ENCODE measurements at regions not wholly inside any gene's neighbourhood (a gene's known extent, or its start where the extent isn't known, plus 50 kb on each side); places are given as distances from the start of the nearest gene placed in this dataset.

- WGBS, 3 donors, result 94 to 97% (median 95%) methylated on average over 5 of the region's 5 CpGs
- H3K36me3 ChIP-seq, result no peaks in the 10 kb centered on the region
- no peak for TF ChIP-seq CTCF (IDR thresholded peaks at IDR 0.05)
- TF ChIP-seq POLR2A (IDR thresholded peaks at IDR 0.05), result no peak
- no peak for TF ChIP-seq EP300 (IDR thresholded peaks at IDR 0.05)
- H3K4me1 ChIP-seq (ENCODE audit: insufficient read depth), result no peaks in the 10 kb centered on the region
- H3K9me3 ChIP-seq, result peaks cover 0 to 2% of the 10 kb centered on the region in 2 donors
- no peaks in the 10 kb centered on the region for H3K27me3 ChIP-seq
- intact Hi-C loops (cut with DNase I), result no loop called here
- no peak overlapping the region for H3K4me3 ChIP-seq
- H3K27ac ChIP-seq, result no peak overlapping the region
- DNase-seq, result no peak
These were observed 274.3 kb downstream of the MZT1 start for GRCh38 chr13:72453161-72453560.

GRCh38 chr13:72448082-72448481 is 279.3 kb downstream of the MZT1 start:
- Histone ChIP-seq H3K36me3 (no peaks in the 10 kb centered on the region), H3K4me1 (ENCODE audit: insufficient read depth) (no peaks in the 10 kb centered on the region), H3K27ac (no peak overlapping the region), H3K9me3 (peaks cover 0 to 5% of the 10 kb centered on the region in 2 donors), H3K27me3 (no peaks in the 10 kb centered on the region), H3K4me3 (no peak overlapping the region)
- no peak for TF ChIP-seq CTCF (IDR thresholded peaks at IDR 0.05)
- TF ChIP-seq EP300 (IDR thresholded peaks at IDR 0.05), result no peak
- TF ChIP-seq POLR2A (IDR thresholded peaks at IDR 0.05), result no peak
- 68 to 87% (median 76%) methylated on average over 1 of the region's 1 CpG for WGBS, 3 donors
- DNase-seq, result no peak
- intact Hi-C loops (cut with DNase I), result no loop called here

GRCh38 chr13:72444999-72445398 is 282.4 kb downstream of the MZT1 start:
- no peaks in the 10 kb centered on the region for H3K36me3 ChIP-seq
- H3K9me3 ChIP-seq, result peaks cover 0 to 5% of the 10 kb centered on the region in 2 donors
- intact Hi-C loops (cut with DNase I), result no loop called here
- H3K4me1 ChIP-seq (ENCODE audit: insufficient read depth), result no peaks in the 10 kb centered on the region
- no peak overlapping the region for H3K27ac ChIP-seq
- TF ChIP-seq CTCF (IDR thresholded peaks at IDR 0.05) (no peak), POLR2A (IDR thresholded peaks at IDR 0.05) (no peak), EP300 (IDR thresholded peaks at IDR 0.05) (no peak)
- WGBS, 3 donors, result 48 to 61% (median 54%) methylated on average over 1 of the region's 1 CpG
- H3K27me3 ChIP-seq, result no peaks in the 10 kb centered on the region
- H3K4me3 ChIP-seq, result no peak overlapping the region
- no peak for DNase-seq

GRCh38 chr13:72437458-72437857 is 290.0 kb downstream of the MZT1 start:
- Histone ChIP-seq H3K36me3 (no peaks in the 10 kb centered on the region), H3K4me3 (no peak overlapping the region), H3K9me3 (no peaks in the 10 kb centered on the region), H3K4me1 (ENCODE audit: insufficient read depth) (no peaks in the 10 kb centered on the region), H3K27ac (no peak overlapping the region), H3K27me3 (no peaks in the 10 kb centered on the region)
- WGBS, 3 donors, result 58 to 65% (median 59%) methylated on average over 1 of the region's 1 CpG
- DNase-seq, result no peak
- no peak for TF ChIP-seq POLR2A (IDR thresholded peaks at IDR 0.05)
- no peak for TF ChIP-seq CTCF (IDR thresholded peaks at IDR 0.05)
- intact Hi-C loops (cut with DNase I), result no loop called here

- no peaks in the 10 kb centered on the region for H3K27me3 ChIP-seq
- no peaks in the 10 kb centered on the region for H3K9me3 ChIP-seq
- no peaks in the 10 kb centered on the region for H3K36me3 ChIP-seq
- no peak for DNase-seq
- H3K4me3 ChIP-seq, result no peak overlapping the region
- intact Hi-C loops (cut with DNase I), result no loop called here
- no peaks in the 10 kb centered on the region for H3K4me1 ChIP-seq (ENCODE audit: insufficient read depth)
- no peak overlapping the region for H3K27ac ChIP-seq
- 52 to 64% (median 62%) methylated on average over 2 of the region's 2 CpGs for WGBS, 3 donors
- no peak for TF ChIP-seq EP300 (IDR thresholded peaks at IDR 0.05)
- TF ChIP-seq POLR2A (IDR thresholded peaks at IDR 0.05), result no peak
- no peak for TF ChIP-seq CTCF (IDR thresholded peaks at IDR 0.05)
These were observed 292.2 kb downstream of the MZT1 start for GRCh38 chr13:72435251-72435650.

Data from ovary (tissue), 7 donors.